ENCODE measurements at regions not wholly inside any gene's neighbourhood (a gene's known extent, or its start where the extent isn't known, plus 50 kb on each side); places are given as distances from the start of the nearest gene placed in this dataset.

DNA sequence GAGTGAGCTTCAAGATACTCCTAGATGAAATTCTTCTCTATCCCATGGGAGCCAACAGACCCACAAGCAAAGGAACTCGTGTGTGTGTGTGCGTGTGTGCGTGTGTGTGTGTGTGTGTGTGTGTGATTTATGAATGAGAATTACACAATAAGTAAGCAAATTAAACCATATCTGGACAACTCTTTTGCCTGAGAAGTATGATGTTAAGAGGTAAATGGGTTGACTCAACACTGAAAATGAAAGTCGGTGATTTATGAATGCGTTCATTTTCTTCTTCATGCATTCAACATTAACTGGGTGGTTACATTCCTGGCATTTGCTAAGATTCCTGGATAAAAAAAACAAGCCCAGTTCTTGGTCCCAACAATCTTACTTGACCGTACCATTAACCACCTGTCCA is 171.3 kb upstream of the ZNF462 start:
- TF ChIP-seq, protein P1, sequence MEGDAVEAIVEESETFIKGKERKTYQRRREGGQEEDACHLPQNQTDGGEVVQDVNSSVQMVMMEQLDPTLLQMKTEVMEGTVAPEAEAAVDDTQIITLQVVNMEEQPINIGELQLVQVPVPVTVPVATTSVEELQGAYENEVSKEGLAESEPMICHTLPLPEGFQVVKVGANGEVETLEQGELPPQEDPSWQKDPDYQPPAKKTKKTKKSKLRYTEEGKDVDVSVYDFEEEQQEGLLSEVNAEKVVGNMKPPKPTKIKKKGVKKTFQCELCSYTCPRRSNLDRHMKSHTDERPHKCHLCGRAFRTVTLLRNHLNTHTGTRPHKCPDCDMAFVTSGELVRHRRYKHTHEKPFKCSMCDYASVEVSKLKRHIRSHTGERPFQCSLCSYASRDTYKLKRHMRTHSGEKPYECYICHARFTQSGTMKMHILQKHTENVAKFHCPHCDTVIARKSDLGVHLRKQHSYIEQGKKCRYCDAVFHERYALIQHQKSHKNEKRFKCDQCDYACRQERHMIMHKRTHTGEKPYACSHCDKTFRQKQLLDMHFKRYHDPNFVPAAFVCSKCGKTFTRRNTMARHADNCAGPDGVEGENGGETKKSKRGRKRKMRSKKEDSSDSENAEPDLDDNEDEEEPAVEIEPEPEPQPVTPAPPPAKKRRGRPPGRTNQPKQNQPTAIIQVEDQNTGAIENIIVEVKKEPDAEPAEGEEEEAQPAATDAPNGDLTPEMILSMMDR (IDR thresholded peaks at IDR 0.05) = no peak
- TF ChIP-seq ZFX (IDR thresholded peaks at IDR 0.05; ENCODE audit: borderline replicate concordance) = no peak

All from 22Rv1 (cell line).